H1 (cell line): ENCODE measurements at regions not wholly inside any gene's neighbourhood (a gene's known extent, or its start where the extent isn't known, plus 50 kb on each side); places are given as distances from the start of the nearest gene placed in this dataset.

Experiments
- CBX5 ChIP-seq: fragments of 300-800, 300-1000 bp; sonication (generic); IDR thresholded peaks from 2 replicates; pipeline ENCODE4 v1.7.1; 2016; ENCODE audit warnings: antibody characterized with exemption, low read length, low read depth
- KDM5A ChIP-seq: fragments of 200-600 bp; IDR thresholded peaks from 2 replicates; pipeline ENCODE4 v1.7.1; 2012; ENCODE audit warnings: mild to moderate bottlenecking, low read length, inconsistent platforms, mixed read lengths
- POLR2AphosphoS5 ChIP-seq: IDR thresholded peaks from 2 replicates; pipeline ENCODE4 v1.6.1; 2011; ENCODE audit warnings: low read depth, low read length
- RBBP5 ChIP-seq: IDR thresholded peaks from 2 replicates; pipeline ENCODE4 v1.7.1; 2012; ENCODE audit warnings: low read depth, mild to moderate bottlenecking, inconsistent platforms, low read length, moderate library complexity, borderline replicate concordance
- RNF2 ChIP-seq: fragments of 200-900, 300-1000 bp; sonication (generic); IDR thresholded peaks from 2 replicates; pipeline ENCODE4 v1.7.1; 2016; ENCODE audit warnings: borderline replicate concordance, low read depth, mild to moderate bottlenecking, antibody characterized with exemption, low read length; ENCODE audit not compliant: poor library complexity, severe bottlenecking; ENCODE audit errors: missing control alignments
- TEAD4 ChIP-seq: IDR thresholded peaks from 2 replicates; pipeline ENCODE4 v1.6.1; 2012; ENCODE audit warnings: low read depth, low read length, inconsistent platforms, mixed read lengths
- TF ChIP-seq, protein P1 (sequence below): fragments of 300-600 bp; sonication (generic); IDR thresholded peaks from 2 replicates; pipeline ENCODE4 v1.7.1; 2012; ENCODE audit warnings: low read length, moderate library complexity, mild to moderate bottlenecking, inconsistent platforms; ENCODE audit not compliant: insufficient replicate concordance
- TF ChIP-seq, protein P2 (sequence below): IDR thresholded peaks from 2 replicates; pipeline ENCODE4 v1.6.1; 2012; ENCODE audit warnings: low read length, inconsistent platforms

DNA sequence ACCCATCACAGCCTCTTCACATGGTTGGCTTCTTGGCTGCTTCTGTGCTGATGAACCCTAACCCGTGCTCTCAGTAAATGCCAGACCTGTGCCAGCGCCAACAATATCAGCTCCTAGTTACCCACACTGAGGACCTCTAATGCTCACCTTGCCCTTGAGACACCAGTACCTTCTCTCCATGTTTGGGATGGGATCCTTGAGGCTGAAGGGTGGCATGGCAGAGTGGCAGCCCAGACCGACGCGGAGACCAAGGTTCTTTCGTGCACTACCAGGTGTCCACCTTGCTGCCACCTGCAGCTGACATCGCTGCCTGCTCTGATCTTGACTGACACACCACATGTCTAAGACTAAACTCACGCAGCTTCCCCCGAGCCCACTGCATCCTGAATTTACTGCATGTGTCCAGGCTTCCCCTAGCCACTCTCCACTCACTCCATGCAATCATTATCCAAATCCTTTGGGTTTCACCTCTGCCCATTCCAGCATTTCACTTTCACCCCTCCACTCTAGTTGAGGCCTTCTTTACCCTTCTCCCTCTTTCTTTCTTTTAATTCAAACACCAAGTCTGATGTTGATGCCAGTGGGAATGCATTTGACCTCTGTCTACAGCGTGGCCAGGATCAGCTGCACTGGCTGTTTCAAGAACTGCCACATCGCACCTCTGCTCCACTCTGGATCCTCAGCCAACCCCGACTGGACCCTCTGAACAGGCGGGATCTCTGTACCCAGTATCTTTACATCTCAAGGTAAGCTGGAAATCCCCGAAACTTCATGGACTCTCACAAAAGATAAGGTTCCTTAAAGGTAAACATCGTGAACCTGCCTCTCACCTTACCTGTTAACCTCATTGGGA, 294.9 kb downstream of the GLRX3 start (continued):
- TF ChIP-seq, protein P1, sequence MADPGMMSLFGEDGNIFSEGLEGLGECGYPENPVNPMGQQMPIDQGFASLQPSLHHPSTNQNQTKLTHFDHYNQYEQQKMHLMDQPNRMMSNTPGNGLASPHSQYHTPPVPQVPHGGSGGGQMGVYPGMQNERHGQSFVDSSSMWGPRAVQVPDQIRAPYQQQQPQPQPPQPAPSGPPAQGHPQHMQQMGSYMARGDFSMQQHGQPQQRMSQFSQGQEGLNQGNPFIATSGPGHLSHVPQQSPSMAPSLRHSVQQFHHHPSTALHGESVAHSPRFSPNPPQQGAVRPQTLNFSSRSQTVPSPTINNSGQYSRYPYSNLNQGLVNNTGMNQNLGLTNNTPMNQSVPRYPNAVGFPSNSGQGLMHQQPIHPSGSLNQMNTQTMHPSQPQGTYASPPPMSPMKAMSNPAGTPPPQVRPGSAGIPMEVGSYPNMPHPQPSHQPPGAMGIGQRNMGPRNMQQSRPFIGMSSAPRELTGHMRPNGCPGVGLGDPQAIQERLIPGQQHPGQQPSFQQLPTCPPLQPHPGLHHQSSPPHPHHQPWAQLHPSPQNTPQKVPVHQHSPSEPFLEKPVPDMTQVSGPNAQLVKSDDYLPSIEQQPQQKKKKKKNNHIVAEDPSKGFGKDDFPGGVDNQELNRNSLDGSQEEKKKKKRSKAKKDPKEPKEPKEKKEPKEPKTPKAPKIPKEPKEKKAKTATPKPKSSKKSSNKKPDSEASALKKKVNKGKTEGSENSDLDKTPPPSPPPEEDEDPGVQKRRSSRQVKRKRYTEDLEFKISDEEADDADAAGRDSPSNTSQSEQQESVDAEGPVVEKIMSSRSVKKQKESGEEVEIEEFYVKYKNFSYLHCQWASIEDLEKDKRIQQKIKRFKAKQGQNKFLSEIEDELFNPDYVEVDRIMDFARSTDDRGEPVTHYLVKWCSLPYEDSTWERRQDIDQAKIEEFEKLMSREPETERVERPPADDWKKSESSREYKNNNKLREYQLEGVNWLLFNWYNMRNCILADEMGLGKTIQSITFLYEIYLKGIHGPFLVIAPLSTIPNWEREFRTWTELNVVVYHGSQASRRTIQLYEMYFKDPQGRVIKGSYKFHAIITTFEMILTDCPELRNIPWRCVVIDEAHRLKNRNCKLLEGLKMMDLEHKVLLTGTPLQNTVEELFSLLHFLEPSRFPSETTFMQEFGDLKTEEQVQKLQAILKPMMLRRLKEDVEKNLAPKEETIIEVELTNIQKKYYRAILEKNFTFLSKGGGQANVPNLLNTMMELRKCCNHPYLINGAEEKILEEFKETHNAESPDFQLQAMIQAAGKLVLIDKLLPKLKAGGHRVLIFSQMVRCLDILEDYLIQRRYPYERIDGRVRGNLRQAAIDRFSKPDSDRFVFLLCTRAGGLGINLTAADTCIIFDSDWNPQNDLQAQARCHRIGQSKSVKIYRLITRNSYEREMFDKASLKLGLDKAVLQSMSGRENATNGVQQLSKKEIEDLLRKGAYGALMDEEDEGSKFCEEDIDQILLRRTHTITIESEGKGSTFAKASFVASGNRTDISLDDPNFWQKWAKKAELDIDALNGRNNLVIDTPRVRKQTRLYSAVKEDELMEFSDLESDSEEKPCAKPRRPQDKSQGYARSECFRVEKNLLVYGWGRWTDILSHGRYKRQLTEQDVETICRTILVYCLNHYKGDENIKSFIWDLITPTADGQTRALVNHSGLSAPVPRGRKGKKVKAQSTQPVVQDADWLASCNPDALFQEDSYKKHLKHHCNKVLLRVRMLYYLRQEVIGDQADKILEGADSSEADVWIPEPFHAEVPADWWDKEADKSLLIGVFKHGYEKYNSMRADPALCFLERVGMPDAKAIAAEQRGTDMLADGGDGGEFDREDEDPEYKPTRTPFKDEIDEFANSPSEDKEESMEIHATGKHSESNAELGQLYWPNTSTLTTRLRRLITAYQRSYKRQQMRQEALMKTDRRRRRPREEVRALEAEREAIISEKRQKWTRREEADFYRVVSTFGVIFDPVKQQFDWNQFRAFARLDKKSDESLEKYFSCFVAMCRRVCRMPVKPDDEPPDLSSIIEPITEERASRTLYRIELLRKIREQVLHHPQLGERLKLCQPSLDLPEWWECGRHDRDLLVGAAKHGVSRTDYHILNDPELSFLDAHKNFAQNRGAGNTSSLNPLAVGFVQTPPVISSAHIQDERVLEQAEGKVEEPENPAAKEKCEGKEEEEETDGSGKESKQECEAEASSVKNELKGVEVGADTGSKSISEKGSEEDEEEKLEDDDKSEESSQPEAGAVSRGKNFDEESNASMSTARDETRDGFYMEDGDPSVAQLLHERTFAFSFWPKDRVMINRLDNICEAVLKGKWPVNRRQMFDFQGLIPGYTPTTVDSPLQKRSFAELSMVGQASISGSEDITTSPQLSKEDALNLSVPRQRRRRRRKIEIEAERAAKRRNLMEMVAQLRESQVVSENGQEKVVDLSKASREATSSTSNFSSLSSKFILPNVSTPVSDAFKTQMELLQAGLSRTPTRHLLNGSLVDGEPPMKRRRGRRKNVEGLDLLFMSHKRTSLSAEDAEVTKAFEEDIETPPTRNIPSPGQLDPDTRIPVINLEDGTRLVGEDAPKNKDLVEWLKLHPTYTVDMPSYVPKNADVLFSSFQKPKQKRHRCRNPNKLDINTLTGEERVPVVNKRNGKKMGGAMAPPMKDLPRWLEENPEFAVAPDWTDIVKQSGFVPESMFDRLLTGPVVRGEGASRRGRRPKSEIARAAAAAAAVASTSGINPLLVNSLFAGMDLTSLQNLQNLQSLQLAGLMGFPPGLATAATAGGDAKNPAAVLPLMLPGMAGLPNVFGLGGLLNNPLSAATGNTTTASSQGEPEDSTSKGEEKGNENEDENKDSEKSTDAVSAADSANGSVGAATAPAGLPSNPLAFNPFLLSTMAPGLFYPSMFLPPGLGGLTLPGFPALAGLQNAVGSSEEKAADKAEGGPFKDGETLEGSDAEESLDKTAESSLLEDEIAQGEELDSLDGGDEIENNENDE: no peak
- no peak for TF ChIP-seq RBBP5
- TF ChIP-seq KDM5A: no peak
- TF ChIP-seq, protein P2, sequence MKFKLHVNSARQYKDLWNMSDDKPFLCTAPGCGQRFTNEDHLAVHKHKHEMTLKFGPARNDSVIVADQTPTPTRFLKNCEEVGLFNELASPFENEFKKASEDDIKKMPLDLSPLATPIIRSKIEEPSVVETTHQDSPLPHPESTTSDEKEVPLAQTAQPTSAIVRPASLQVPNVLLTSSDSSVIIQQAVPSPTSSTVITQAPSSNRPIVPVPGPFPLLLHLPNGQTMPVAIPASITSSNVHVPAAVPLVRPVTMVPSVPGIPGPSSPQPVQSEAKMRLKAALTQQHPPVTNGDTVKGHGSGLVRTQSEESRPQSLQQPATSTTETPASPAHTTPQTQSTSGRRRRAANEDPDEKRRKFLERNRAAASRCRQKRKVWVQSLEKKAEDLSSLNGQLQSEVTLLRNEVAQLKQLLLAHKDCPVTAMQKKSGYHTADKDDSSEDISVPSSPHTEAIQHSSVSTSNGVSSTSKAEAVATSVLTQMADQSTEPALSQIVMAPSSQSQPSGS: no peak
- no peak for TF ChIP-seq POLR2AphosphoS5
- TF ChIP-seq TEAD4: no peak
- TF ChIP-seq RNF2: no peak
- TF ChIP-seq CBX5: no peak
